Naive thymus-derived CD4-positive, alpha-beta T cell (primary cell): ENCODE measurements at regions not wholly inside any gene's neighbourhood (a gene's known extent, or its start where the extent isn't known, plus 50 kb on each side); places are given as distances from the start of the nearest gene placed in this dataset.
"Not testable (repeated sequence)": the region's sequence is repeated elsewhere in the genome, so short reads cannot be mapped to it uniquely, and the experiment has no call there.

Source experiments
- ATAC-seq: fragments of 150-1000 bp; cut with Tn5 transposase; 2 replicates; pipeline ENCODE4 v1.10.0; 2021; ENCODE audit warnings: mild to moderate bottlenecking, moderate library complexity
- CTCF ChIA-PET: fragments of 350-600 bp; sonication (Branson Sonifier 250); formaldehyde crosslinking; loops from one replicate; lab custom pipeline; 2021; ENCODE audit warnings: antibody characterized with exemption; lab: Charles Lee
- POLR2A ChIA-PET: fragments of 350-600 bp; sonication (Branson Sonifier 250); formaldehyde crosslinking; loops from one replicate; lab custom pipeline; 2021; ENCODE audit warnings: antibody characterized with exemption, inconsistent platforms; lab: Charles Lee
- DNase-seq, 9 donors: peaks; one replicate each; pipeline versions ENCODE4 v3.0.0 to v3.0.0-alpha.2; 2020 to 2022; ENCODE audit warnings: mixed read lengths in 1 of 9
- H3K27ac ChIP-seq: one replicate; pipeline ENCODE4 v1.7.0; 2013; ENCODE audit warnings: mild to moderate bottlenecking, low read depth, low read length, moderate library complexity
- H3K27me3 ChIP-seq, 2 donors: one replicate each; pipeline ENCODE4 v1.7.0; 2013; ENCODE audit warnings: low read length in 2 of 2, mild to moderate bottlenecking in 2 of 2, moderate library complexity in 2 of 2; ENCODE audit not compliant: control insufficient read depth in 2 of 2, insufficient read depth in 2 of 2
- H3K36me3 ChIP-seq, 3 experiments: 1 replicate in 2 of 3; 2 replicates in 1 of 3; pipeline ENCODE4 v1.7.0; 2013; ENCODE audit warnings: low read length in 3 of 3, mild to moderate bottlenecking in 3 of 3, moderate library complexity in 1 of 3; ENCODE audit not compliant: insufficient read depth in 3 of 3, control insufficient read depth in 2 of 3
- H3K4me1 ChIP-seq, 2 donors: one replicate each; pipeline ENCODE4 v1.7.0; 2013; ENCODE audit warnings: low read length in 2 of 2, mild to moderate bottlenecking in 2 of 2, moderate library complexity in 1 of 2; ENCODE audit not compliant: control insufficient read depth in 2 of 2, insufficient read depth in 2 of 2
- H3K4me3 ChIP-seq: 2 replicates; pipeline ENCODE4 v1.7.0; 2013; ENCODE audit warnings: mild to moderate bottlenecking, low read length
- H3K9me3 ChIP-seq, 3 experiments: 1 replicate in 2 of 3; 2 replicates in 1 of 3; pipeline ENCODE4 v1.7.0; 2013; ENCODE audit warnings: low read length in 3 of 3; ENCODE audit not compliant: control insufficient read depth in 2 of 3
- H3K27ac Mint-ChIP-seq, 9 donors: one replicate each; pipeline ENCODE4 v1.8.0; 2020 to 2022; ENCODE audit warnings: mixed read lengths in 9 of 9, mild to moderate bottlenecking in 8 of 9, moderate library complexity in 5 of 9, inconsistent platforms in 2 of 9
- H3K27me3 Mint-ChIP-seq, 5 donors: one replicate each; pipeline ENCODE4 v1.8.0; 2021 to 2022; ENCODE audit warnings: mixed read lengths in 5 of 5, mild to moderate bottlenecking in 1 of 5
- H3K36me3 Mint-ChIP-seq, 5 donors: one replicate each; pipeline ENCODE4 v1.8.0; 2020 to 2022; ENCODE audit warnings: mixed read lengths in 5 of 5, mild to moderate bottlenecking in 3 of 5, inconsistent platforms in 1 of 5
- H3K4me1 Mint-ChIP-seq, 7 donors: one replicate each; pipeline ENCODE4 v1.8.0; 2020 to 2022; ENCODE audit warnings: mixed read lengths in 7 of 7, mild to moderate bottlenecking in 3 of 7, inconsistent platforms in 1 of 7
- H3K4me3 Mint-ChIP-seq, 10 donors: one replicate each; pipeline ENCODE4 v1.8.0; 2020 to 2022; ENCODE audit warnings: mild to moderate bottlenecking in 10 of 10, mixed read lengths in 10 of 10, moderate library complexity in 6 of 10, inconsistent platforms in 2 of 10
- H3K9me3 Mint-ChIP-seq, 11 donors: one replicate each; pipeline ENCODE4 v1.8.0; 2020 to 2022; ENCODE audit warnings: mixed read lengths in 11 of 11, mild to moderate bottlenecking in 4 of 11, inconsistent platforms in 1 of 11, moderate library complexity in 1 of 11
- intact Hi-C, 2 donors: fragments of 100-400 bp; cut with micrococcal nuclease; formaldehyde crosslinking; loops; one replicate each; pipeline ENCODE4 v1.15.1; 2023

GRCh38 chr12:96121271-96121711, 72.9 kb upstream of the ELK3 start:
- ATAC-seq (peak; percentile 66), DNase-seq (no peak)
- peaks cover 0 to 6% of the 10 kb centered on the region in 2 donors for H3K4me1 ChIP-seq
- no peak overlapping the region for H3K4me3 ChIP-seq
- H3K27ac ChIP-seq, result no peak overlapping the region
- no peaks in the 10 kb centered on the region for H3K9me3 ChIP-seq
- Mint-ChIP-seq H3K27me3 (peaks cover 0 to 3% (median 0%) of the 10 kb centered on the region in 5 donors), H3K9me3 (no peaks in the 10 kb centered on the region), H3K4me1 (peaks cover 5 to 18% (median 12%) of the 10 kb centered on the region in 7 donors), H3K4me3 (no peak overlapping the region), H3K36me3 (peaks cover 0 to 4% (median 0%) of the 10 kb centered on the region in 5 donors), H3K27ac (no peak overlapping the region)
- ChIA-PET POLR2A (no interaction called here), CTCF (interaction anchor here (1.5 kb wide), 1 partner anchor 94 kb away, joined by 4 read pairs; no protein-coding TSS in a partner anchor)
- H3K27me3 ChIP-seq, result no peaks in the 10 kb centered on the region
- intact Hi-C loops, result no loop called here
- no peaks in the 10 kb centered on the region for H3K36me3 ChIP-seq

- H3K27ac ChIP-seq, DNase-seq, H3K4me1 Mint-ChIP-seq, H3K4me3 Mint-ChIP-seq, H3K9me3 Mint-ChIP-seq, H3K4me3 ChIP-seq, H3K36me3 ChIP-seq, H3K9me3 ChIP-seq, POLR2A ChIA-PET, H3K36me3 Mint-ChIP-seq, H3K27ac Mint-ChIP-seq, H3K4me1 ChIP-seq, ATAC-seq, H3K27me3 ChIP-seq: not testable (repeated sequence)
- H3K27me3 Mint-ChIP-seq, result peaks cover 0 to 17% (median 0%) of the 10 kb centered on the region in 5 donors
- intact Hi-C loops, result loop anchor here in 1 of 2 donors (2.0 kb wide), 1 partner anchor 87 kb away; no protein-coding TSS in a partner anchor
- CTCF ChIA-PET, result interaction anchor here (0.9 kb wide), 2 partner anchors 87 to 388 kb away, joined by 3 read pairs; no protein-coding TSS in a partner anchor
Measured at GRCh38 chr12:96128292-96128691, 65.9 kb upstream of the ELK3 start.

- Mint-ChIP-seq H3K4me3 (no peak overlapping the region), H3K27ac (peak overlapping the region in 1 of 9 donors; percentile 43), H3K4me1 (peaks cover 2 to 12% (median 4%) of the 10 kb centered on the region in 7 donors), H3K27me3 (peaks cover 0 to 17% (median 0%) of the 10 kb centered on the region in 5 donors), H3K36me3 (no peaks in the 10 kb centered on the region), H3K9me3 (peaks cover 0 to 1% (median 0%) of the 10 kb centered on the region in 11 donors)
- ChIA-PET CTCF (interaction anchor here (1.1 kb wide), 1 partner anchor 66 kb away, joined by 3 read pairs; no protein-coding TSS in a partner anchor), POLR2A (no interaction called here)
- H3K9me3 ChIP-seq, result no peaks in the 10 kb centered on the region
- H3K27ac ChIP-seq, result no peak overlapping the region
- H3K27me3 ChIP-seq, result peaks cover 0 to 5% of the 10 kb centered on the region in 2 donors
- H3K36me3 ChIP-seq, result no peaks in the 10 kb centered on the region
- ATAC-seq (no peak), DNase-seq (no peak)
- H3K4me3 ChIP-seq, result no peak overlapping the region
- intact Hi-C loops, result loop anchor here in 1 of 2 donors (5.0 kb wide), 1 partner anchor 87 kb away; no protein-coding TSS in a partner anchor
- no peaks in the 10 kb centered on the region for H3K4me1 ChIP-seq
Measured at GRCh38 chr12:96130396-96131059, 63.6 kb upstream of the ELK3 start.

GRCh38 chr12:96131230-96131788, 62.9 kb upstream of the ELK3 start:
- Mint-ChIP-seq H3K9me3 (peaks cover 0 to 1% (median 0%) of the 10 kb centered on the region in 11 donors), H3K27me3 (peaks cover 0 to 17% (median 0%) of the 10 kb centered on the region in 5 donors), H3K4me3 (no peak overlapping the region), H3K27ac (no peak overlapping the region), H3K36me3 (no peaks in the 10 kb centered on the region), H3K4me1 (peaks cover 2 to 12% (median 4%) of the 10 kb centered on the region in 7 donors)
- peaks cover 0 to 5% of the 10 kb centered on the region in 2 donors for H3K27me3 ChIP-seq
- DNase-seq, result no peak
- intact Hi-C loops, result loop anchor here in 1 of 2 donors (5.0 kb wide), 1 partner anchor 86 kb away; no protein-coding TSS in a partner anchor
- no peaks in the 10 kb centered on the region for H3K36me3 ChIP-seq
- H3K9me3 ChIP-seq, result no peaks in the 10 kb centered on the region
- no peaks in the 10 kb centered on the region for H3K4me1 ChIP-seq
- POLR2A ChIA-PET, result no interaction called here
- H3K4me3 ChIP-seq, result no peak overlapping the region
- CTCF ChIA-PET, result interaction anchor here (1.1 kb wide), 1 partner anchor 10 kb away, joined by 3 read pairs; no protein-coding TSS in a partner anchor
- H3K27ac ChIP-seq, result no peak overlapping the region
- ATAC-seq, result no peak

GRCh38 chr12:96132819-96133218, 61.4 kb upstream of the ELK3 start:
- no peaks in the 10 kb centered on the region for H3K36me3 ChIP-seq
- H3K9me3 ChIP-seq, result no peaks in the 10 kb centered on the region
- H3K4me1 Mint-ChIP-seq, result peaks cover 2 to 14% (median 10%) of the 10 kb centered on the region in 7 donors
- no peak overlapping the region for H3K4me3 ChIP-seq
- no peak overlapping the region for H3K4me3 Mint-ChIP-seq
- H3K27ac ChIP-seq, result no peak overlapping the region
- no peaks in the 10 kb centered on the region for H3K36me3 Mint-ChIP-seq
- ATAC-seq, result no peak
- no peak overlapping the region for H3K27ac Mint-ChIP-seq
- ChIA-PET POLR2A (no interaction called here), CTCF (interaction anchor here (0.6 to 2.3 kb wide), 9 partner anchors 8 to 812 kb away, joined by 3 to 19 read pairs (median 5); no protein-coding TSS in a partner anchor)
- H3K27me3 Mint-ChIP-seq, result peaks cover 0 to 17% (median 0%) of the 10 kb centered on the region in 5 donors
- DNase-seq, result peak in 4 of 9 donors; percentile 9 to 33 (median 24)
- intact Hi-C loops, result loop anchor here (1.0 to 5.0 kb wide), 3 partner anchors 71 to 214 kb away; no protein-coding TSS in a partner anchor
- H3K4me1 ChIP-seq, result no peaks in the 10 kb centered on the region
- no peaks in the 10 kb centered on the region for H3K9me3 Mint-ChIP-seq
- peaks cover 0 to 5% of the 10 kb centered on the region in 2 donors for H3K27me3 ChIP-seq

- intact Hi-C loops, result loop anchor here in 1 of 2 donors (5.0 kb wide), 1 partner anchor 83 kb away; no protein-coding TSS in a partner anchor
- no peaks in the 10 kb centered on the region for H3K4me1 ChIP-seq
- peak overlapping the region in 3 of 9 donors; percentile 2 to 31 (median 21) for H3K27ac Mint-ChIP-seq
- H3K27ac ChIP-seq, result no peak overlapping the region
- POLR2A ChIA-PET, result no interaction called here
- H3K9me3 ChIP-seq, result no peaks in the 10 kb centered on the region
- no peaks in the 10 kb centered on the region for H3K36me3 ChIP-seq
- no peak overlapping the region for H3K4me3 ChIP-seq
- H3K4me1 Mint-ChIP-seq, result peaks cover 2 to 14% (median 10%) of the 10 kb centered on the region in 7 donors
- no peak overlapping the region for H3K4me3 Mint-ChIP-seq
- no peaks in the 10 kb centered on the region for H3K9me3 Mint-ChIP-seq
- CTCF ChIA-PET, result interaction anchor here (2.3 kb wide), 1 partner anchor 80 kb away, joined by 19 read pairs; no protein-coding TSS in a partner anchor
- ATAC-seq (peak; percentile 27), DNase-seq (no peak)
- H3K36me3 Mint-ChIP-seq, result peaks cover 0 to 2% (median 0%) of the 10 kb centered on the region in 5 donors
- H3K27me3 ChIP-seq, result peaks cover 0 to 5% of the 10 kb centered on the region in 2 donors
- peaks cover 0 to 17% (median 0%) of the 10 kb centered on the region in 5 donors for H3K27me3 Mint-ChIP-seq
Measured at GRCh38 chr12:96134200-96134599, 60.0 kb upstream of the ELK3 start.
